Neural progenitor cell (in vitro differentiated cells): ENCODE measurements at regions not wholly inside any gene's neighbourhood (a gene's known extent, or its start where the extent isn't known, plus 50 kb on each side); places are given as distances from the start of the nearest gene placed in this dataset.

Experiments used
- DNase-seq: peaks from one replicate; pipeline ENCODE4 v3.0.0-alpha.2; 2016; ENCODE audit warnings: low spot score
- H2AFZ ChIP-seq: fragments of 200-600 bp; sonication (generic); replicated peaks from 2 replicates; pipeline ENCODE4 v1.6.1; 2016; ENCODE audit warnings: antibody characterized with exemption
- H3F3A ChIP-seq: fragments of 200-600 bp; sonication (generic); 2 replicates; pipeline ENCODE4 v1.6.1; 2016; ENCODE audit warnings: antibody characterized with exemption, low read depth
- H3K27ac ChIP-seq: fragments of 200-600 bp; sonication (generic); 2 replicates; pipeline ENCODE4 v1.5.1; 2016; ENCODE audit warnings: mild to moderate bottlenecking
- H3K27me3 ChIP-seq: fragments of 200-600 bp; sonication (generic); 2 replicates; pipeline ENCODE4 v1.6.1; 2016; ENCODE audit warnings: mild to moderate bottlenecking, moderate library complexity
- H3K36me3 ChIP-seq: fragments of 200-600 bp; sonication (generic); 2 replicates; pipeline ENCODE4 v1.5.1; 2016
- H3K4me1 ChIP-seq: fragments of 200-600 bp; sonication (generic); 2 replicates; pipeline ENCODE4 v1.6.1; 2016; ENCODE audit warnings: mixed run types
- H3K4me2 ChIP-seq: fragments of 200-600 bp; sonication (generic); 2 replicates; pipeline ENCODE4 v1.6.1; 2016
- H3K4me3 ChIP-seq: fragments of 200-600 bp; sonication (generic); 2 replicates; pipeline ENCODE4 v1.5.1; 2016
- H3K79me2 ChIP-seq: fragments of 200-600 bp; sonication (generic); 2 replicates; pipeline ENCODE4 v1.6.1; 2016; ENCODE audit warnings: low read depth
- H3K9ac ChIP-seq: fragments of 200-600 bp; sonication (generic); 2 replicates; pipeline ENCODE4 v1.6.1; 2016
- H3K9me3 ChIP-seq: fragments of 200-600 bp; sonication (generic); 2 replicates; pipeline ENCODE4 v1.5.1; 2016; ENCODE audit warnings: low read depth
- H4K20me1 ChIP-seq: fragments of 200-600 bp; sonication (generic); 2 replicates; pipeline ENCODE4 v1.6.1; 2016; ENCODE audit warnings: low read depth
- H3K27ac Mint-ChIP-seq: 3 replicates; pipeline ENCODE4 v1.8.0; 2021; ENCODE audit warnings: mixed read lengths
- H3K27me3 Mint-ChIP-seq: 2 replicates; pipeline ENCODE4 v1.8.0; 2022; ENCODE audit warnings: low read depth, mild to moderate bottlenecking, inconsistent platforms, moderate library complexity, mixed read lengths; ENCODE audit not compliant: insufficient read depth
- H3K36me3 Mint-ChIP-seq: 3 replicates; pipeline ENCODE4 v1.8.0; 2021; ENCODE audit warnings: mixed read lengths
- H3K4me1 Mint-ChIP-seq: 3 replicates; pipeline ENCODE4 v1.8.0; 2021; ENCODE audit warnings: mixed read lengths
- H3K4me3 Mint-ChIP-seq: 3 replicates; pipeline ENCODE4 v1.8.0; 2021; ENCODE audit warnings: mild to moderate bottlenecking, moderate library complexity, mixed read lengths
- H3K9me3 Mint-ChIP-seq: 3 replicates; pipeline ENCODE4 v1.8.0; 2020; ENCODE audit warnings: mixed read lengths
- CTCF ChIP-seq: fragments of 200-600 bp; sonication (generic); IDR thresholded peaks from 2 replicates; pipeline ENCODE4 v1.5.1; 2017; ENCODE audit warnings: antibody characterized with exemption, mild to moderate bottlenecking
- EZH2 ChIP-seq: fragments of 200-600 bp; sonication (generic); IDR thresholded peaks from 2 replicates; pipeline ENCODE4 v1.6.1; 2017; ENCODE audit warnings: antibody characterized with exemption, mild to moderate bottlenecking, moderate library complexity
- EZH2phosphoT487 ChIP-seq: fragments of 200-600 bp; sonication (generic); IDR thresholded peaks from 2 replicates; pipeline ENCODE4 v1.6.1; 2017; ENCODE audit warnings: antibody characterized with exemption

- H3K4me3 Mint-ChIP-seq: no peak overlapping the region
- no peaks in the 10 kb centered on the region for H3K36me3 Mint-ChIP-seq
- no peaks in the 10 kb centered on the region for H3K27me3 ChIP-seq
- no peak overlapping the region for H3K4me2 ChIP-seq
- no peak overlapping the region for H2AFZ ChIP-seq
- no peak overlapping the region for H3K27ac ChIP-seq
- no peaks in the 10 kb centered on the region for H3K36me3 ChIP-seq
- DNase-seq: no peak
- no peak overlapping the region for H3K27ac Mint-ChIP-seq
- TF ChIP-seq EZH2 (no peak), EZH2phosphoT487 (no peak), CTCF (no peak)
- no peaks in the 10 kb centered on the region for H3K9me3 Mint-ChIP-seq
- H3K4me3 ChIP-seq: no peak overlapping the region
- no peaks in the 10 kb centered on the region for H3K9me3 ChIP-seq
- no peaks in the 10 kb centered on the region for H3K79me2 ChIP-seq
- H3F3A ChIP-seq: no peaks in the 10 kb centered on the region
- H3K27me3 Mint-ChIP-seq: peaks cover 9% of the 10 kb centered on the region
- no peak overlapping the region for H3K9ac ChIP-seq
- no peaks in the 10 kb centered on the region for H3K4me1 ChIP-seq
- H3K4me1 Mint-ChIP-seq: peaks cover 12% of the 10 kb centered on the region
- H4K20me1 ChIP-seq: no peaks in the 10 kb centered on the region
Measured at GRCh38 chr10:84903320-84903719, 574.9 kb downstream of the CCSER2 start.

- Histone ChIP-seq H3K4me2 (no peak overlapping the region), H4K20me1 (no peaks in the 10 kb centered on the region), H3K79me2 (no peaks in the 10 kb centered on the region), H2AFZ (no peak overlapping the region), H3K9me3 (no peaks in the 10 kb centered on the region), H3K27me3 (no peaks in the 10 kb centered on the region), H3F3A (no peaks in the 10 kb centered on the region), H3K9ac (no peak overlapping the region), H3K36me3 (no peaks in the 10 kb centered on the region), H3K4me1 (no peaks in the 10 kb centered on the region), H3K4me3 (no peak overlapping the region), H3K27ac (no peak overlapping the region)
- H3K27me3 Mint-ChIP-seq: peaks cover 7% of the 10 kb centered on the region
- H3K4me3 Mint-ChIP-seq: no peak overlapping the region
- DNase-seq: no peak
- H3K9me3 Mint-ChIP-seq: peaks cover 2% of the 10 kb centered on the region
- H3K27ac Mint-ChIP-seq: no peak overlapping the region
- no peaks in the 10 kb centered on the region for H3K36me3 Mint-ChIP-seq
- no peak for TF ChIP-seq EZH2
- TF ChIP-seq EZH2phosphoT487: no peak
- TF ChIP-seq CTCF: no peak
- no peaks in the 10 kb centered on the region for H3K4me1 Mint-ChIP-seq
Measured at GRCh38 chr10:84907461-84908009, 579.1 kb downstream of the CCSER2 start.

GRCh38 chr10:84908491-84908890, 580.1 kb downstream of the CCSER2 start:
- Mint-ChIP-seq H3K27ac (no peak overlapping the region), H3K9me3 (peaks cover 2% of the 10 kb centered on the region), H3K27me3 (peaks cover 5% of the 10 kb centered on the region), H3K36me3 (no peaks in the 10 kb centered on the region), H3K4me1 (no peaks in the 10 kb centered on the region), H3K4me3 (no peak overlapping the region)
- Histone ChIP-seq H4K20me1 (no peaks in the 10 kb centered on the region), H3K9ac (no peak overlapping the region), H3K4me1 (no peaks in the 10 kb centered on the region), H3K9me3 (no peaks in the 10 kb centered on the region), H2AFZ (no peak overlapping the region), H3F3A (no peaks in the 10 kb centered on the region), H3K27ac (no peak overlapping the region), H3K4me2 (no peak overlapping the region), H3K36me3 (no peaks in the 10 kb centered on the region), H3K79me2 (no peaks in the 10 kb centered on the region), H3K27me3 (no peaks in the 10 kb centered on the region), H3K4me3 (no peak overlapping the region)
- no peak for DNase-seq
- TF ChIP-seq EZH2phosphoT487 (no peak), CTCF (no peak), EZH2 (no peak)
